ENCODE measurements at regions not wholly inside any gene's neighbourhood (a gene's known extent, or its start where the extent isn't known, plus 50 kb on each side); places are given as distances from the start of the nearest gene placed in this dataset.
"Not testable (repeated sequence)": the region's sequence is repeated elsewhere in the genome, so short reads cannot be mapped to it uniquely, and the experiment has no call there.

DNA sequence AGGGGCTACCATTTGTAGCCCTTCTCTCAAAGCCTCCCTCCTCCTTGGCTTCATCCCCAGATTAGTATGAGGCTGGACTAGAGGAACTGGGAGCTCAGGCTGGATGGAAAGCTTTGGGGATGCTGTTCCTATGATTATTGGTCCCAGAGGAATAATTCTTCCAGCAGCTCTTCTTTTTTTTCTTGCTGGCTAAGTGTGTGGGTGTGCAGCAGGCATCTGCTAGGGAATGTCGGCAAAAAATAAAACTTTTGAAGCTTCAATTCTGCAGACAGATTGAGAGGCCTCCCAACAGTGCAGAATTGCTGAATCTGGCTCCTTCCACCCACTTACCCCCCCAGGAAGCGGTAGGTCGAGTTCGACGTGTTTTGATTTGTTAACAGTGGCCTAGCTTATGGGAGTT, 138.5 kb upstream of the ANKRD28 start:
- no peak for DNase-seq
- peaks cover 9% of the 10 kb centered on the region for H3K9me3 Mint-ChIP-seq
- H3K4me1 Mint-ChIP-seq: peaks cover 46% of the 10 kb centered on the region
- TF ChIP-seq, protein P1, sequence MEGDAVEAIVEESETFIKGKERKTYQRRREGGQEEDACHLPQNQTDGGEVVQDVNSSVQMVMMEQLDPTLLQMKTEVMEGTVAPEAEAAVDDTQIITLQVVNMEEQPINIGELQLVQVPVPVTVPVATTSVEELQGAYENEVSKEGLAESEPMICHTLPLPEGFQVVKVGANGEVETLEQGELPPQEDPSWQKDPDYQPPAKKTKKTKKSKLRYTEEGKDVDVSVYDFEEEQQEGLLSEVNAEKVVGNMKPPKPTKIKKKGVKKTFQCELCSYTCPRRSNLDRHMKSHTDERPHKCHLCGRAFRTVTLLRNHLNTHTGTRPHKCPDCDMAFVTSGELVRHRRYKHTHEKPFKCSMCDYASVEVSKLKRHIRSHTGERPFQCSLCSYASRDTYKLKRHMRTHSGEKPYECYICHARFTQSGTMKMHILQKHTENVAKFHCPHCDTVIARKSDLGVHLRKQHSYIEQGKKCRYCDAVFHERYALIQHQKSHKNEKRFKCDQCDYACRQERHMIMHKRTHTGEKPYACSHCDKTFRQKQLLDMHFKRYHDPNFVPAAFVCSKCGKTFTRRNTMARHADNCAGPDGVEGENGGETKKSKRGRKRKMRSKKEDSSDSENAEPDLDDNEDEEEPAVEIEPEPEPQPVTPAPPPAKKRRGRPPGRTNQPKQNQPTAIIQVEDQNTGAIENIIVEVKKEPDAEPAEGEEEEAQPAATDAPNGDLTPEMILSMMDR (IDR thresholded peaks at IDR 0.05): no peak
- no peaks in the 10 kb centered on the region for H3K36me3 Mint-ChIP-seq (ENCODE audit: low read depth)
- no peak overlapping the region for H3K4me3 Mint-ChIP-seq
- H3K27ac Mint-ChIP-seq: no peak overlapping the region
- no peaks in the 10 kb centered on the region for H3K27me3 Mint-ChIP-seq (ENCODE audit: low read depth, poor library complexity)

- Mint-ChIP-seq H3K4me1 (peaks cover 16% of the 10 kb centered on the region), H3K27ac (no peak overlapping the region), H3K4me3 (no peak overlapping the region), H3K36me3 (ENCODE audit: low read depth) (no peaks in the 10 kb centered on the region), H3K9me3 (peaks cover 34% of the 10 kb centered on the region), H3K27me3 (ENCODE audit: low read depth, poor library complexity) (no peaks in the 10 kb centered on the region)
- TF ChIP-seq, protein P1 (IDR thresholded peaks at IDR 0.05): no peak
- DNase-seq: no peak
Measured at GRCh38 chr3:15940641-15941040, 142.9 kb upstream of the ANKRD28 start.

DNA sequence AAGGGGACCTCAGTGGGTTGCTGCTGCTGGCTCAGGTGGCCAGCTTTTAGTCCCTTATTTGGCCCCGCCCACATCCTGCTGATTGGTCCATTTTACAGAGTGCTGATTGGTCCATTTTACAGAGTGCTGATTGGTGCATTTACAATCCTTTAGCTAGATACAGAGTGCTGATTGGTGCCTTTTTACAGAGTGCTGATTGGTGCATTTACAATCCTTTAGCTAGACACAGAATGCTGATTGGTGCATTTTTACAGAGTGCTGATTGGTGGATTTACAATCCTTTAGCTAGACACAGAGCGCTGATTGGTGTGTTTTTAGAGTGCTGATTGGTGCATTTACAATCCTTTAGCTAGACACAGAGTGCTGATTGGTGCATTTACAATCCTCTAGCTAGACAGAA, 143.7 kb upstream of the ANKRD28 start:
- H3K4me1 Mint-ChIP-seq, H3K27ac Mint-ChIP-seq: not testable (repeated sequence)

DNA sequence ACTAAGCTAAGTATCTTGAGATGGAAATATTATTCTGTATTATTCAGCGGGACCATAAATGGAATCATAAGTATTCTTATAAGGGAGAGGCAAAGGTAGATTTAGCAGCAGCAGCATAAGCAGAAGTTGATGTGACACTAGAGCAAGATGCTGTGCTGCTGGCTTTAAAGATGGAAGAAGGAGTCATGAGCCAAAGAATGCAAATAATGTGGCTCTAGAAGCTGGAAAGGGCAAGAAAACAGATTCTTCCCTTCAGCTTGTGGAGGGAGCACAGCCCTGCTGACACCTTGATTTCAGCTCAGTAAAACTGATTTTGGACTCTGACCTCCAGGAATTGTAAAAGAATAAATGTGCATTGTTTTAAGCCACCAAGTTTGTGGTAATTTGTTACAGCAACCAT, 144.2 kb upstream of the ANKRD28 start:
- Mint-ChIP-seq H3K9me3 (peaks cover 37% of the 10 kb centered on the region), H3K4me3 (no peak overlapping the region), H3K27ac (no peak overlapping the region), H3K27me3 (ENCODE audit: low read depth, poor library complexity) (no peaks in the 10 kb centered on the region), H3K4me1 (peaks cover 3% of the 10 kb centered on the region), H3K36me3 (ENCODE audit: low read depth) (no peaks in the 10 kb centered on the region)
- DNase-seq: no peak
- TF ChIP-seq, protein P1 (IDR thresholded peaks at IDR 0.05): no peak

More for the DNA sequence above, 143.7 kb upstream of the ANKRD28 start:
- H3K36me3 Mint-ChIP-seq (ENCODE audit: low read depth); H3K4me3 Mint-ChIP-seq; DNase-seq; H3K27me3 Mint-ChIP-seq (ENCODE audit: low read depth, poor library complexity): not testable (repeated sequence)
- H3K9me3 Mint-ChIP-seq: peaks cover 34% of the 10 kb centered on the region

DNA sequence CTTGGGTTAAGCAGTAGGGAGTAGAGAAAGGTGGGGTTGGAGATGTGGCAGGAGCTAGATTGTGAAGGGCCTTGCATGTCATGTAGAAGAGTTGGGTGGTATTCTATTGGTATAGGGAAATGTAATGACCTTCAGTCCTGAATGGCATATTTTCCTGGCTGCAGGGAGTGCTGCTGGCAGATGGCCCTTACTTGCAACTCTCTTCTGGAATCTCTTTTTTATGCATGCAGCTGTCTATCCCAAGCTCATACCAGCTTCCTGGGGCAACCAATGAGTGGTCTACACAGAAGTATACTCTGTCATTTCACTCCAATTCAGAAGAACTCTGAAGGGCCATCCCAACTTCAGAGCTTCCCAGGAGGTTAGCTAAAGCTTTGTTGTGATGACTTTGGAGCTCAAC, 144.7 kb upstream of the ANKRD28 start:
- no peak overlapping the region for H3K4me3 Mint-ChIP-seq
- TF ChIP-seq, protein P1 (IDR thresholded peaks at IDR 0.05): no peak
- no peaks in the 10 kb centered on the region for H3K4me1 Mint-ChIP-seq
- H3K27ac Mint-ChIP-seq: no peak overlapping the region
- peaks cover 37% of the 10 kb centered on the region for H3K9me3 Mint-ChIP-seq
- no peaks in the 10 kb centered on the region for H3K27me3 Mint-ChIP-seq (ENCODE audit: low read depth, poor library complexity)
- DNase-seq: no peak
- H3K36me3 Mint-ChIP-seq (ENCODE audit: low read depth): no peaks in the 10 kb centered on the region

DNA sequence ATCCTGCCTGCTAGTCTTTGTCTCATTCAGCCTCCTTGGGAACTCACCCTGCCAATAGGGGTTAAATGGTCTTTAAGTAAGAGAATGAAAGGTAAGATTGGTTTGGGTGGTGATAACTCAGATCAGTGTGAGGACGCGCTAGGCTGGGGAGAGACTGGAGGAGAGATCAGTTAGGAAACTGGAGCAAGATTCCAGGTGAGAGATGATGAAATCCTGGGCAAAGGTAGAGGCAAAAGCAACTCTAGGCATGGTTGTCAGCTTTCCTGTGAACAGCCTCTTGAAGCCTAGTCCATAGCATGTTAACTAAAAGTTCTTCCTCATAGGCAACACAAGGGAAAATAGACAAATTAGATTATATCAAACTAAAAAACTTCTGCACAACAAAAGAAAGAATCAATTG, 145.2 kb upstream of the ANKRD28 start:
- no peak overlapping the region for H3K27ac Mint-ChIP-seq
- no peaks in the 10 kb centered on the region for H3K27me3 Mint-ChIP-seq (ENCODE audit: low read depth, poor library complexity)
- H3K4me3 Mint-ChIP-seq: no peak overlapping the region
- TF ChIP-seq, protein P1 (IDR thresholded peaks at IDR 0.05): no peak
- H3K36me3 Mint-ChIP-seq (ENCODE audit: low read depth): no peaks in the 10 kb centered on the region
- H3K9me3 Mint-ChIP-seq: peaks cover 37% of the 10 kb centered on the region
- H3K4me1 Mint-ChIP-seq: no peaks in the 10 kb centered on the region
- DNase-seq: no peak
